Mucosa of descending colon (tissue), 3 donors: ENCODE measurements at regions not wholly inside any gene's neighbourhood (a gene's known extent, or its start where the extent isn't known, plus 50 kb on each side); places are given as distances from the start of the nearest gene placed in this dataset.
"Not testable (repeated sequence)": the region's sequence is repeated elsewhere in the genome, so short reads cannot be mapped to it uniquely, and the experiment has no call there.

Source experiments
- ATAC-seq: fragments of 200-7000 bp; cut with Tn5 transposase; one replicate; pipeline ENCODE4 v1.9.1; 2020; ENCODE audit warnings: mild to moderate bottlenecking, moderate library complexity
- DNase-seq, 3 donors: peaks; one replicate each; pipeline ENCODE4 v3.0.0-alpha.2; 2020
- H3K36me3 ChIP-seq: fragments of 200-600 bp; one replicate; pipeline ENCODE4 v1.8.0; 2021; ENCODE audit warnings: low read depth, mild to moderate bottlenecking
- H3K4me1 ChIP-seq: fragments of 200-600 bp; one replicate; pipeline ENCODE4 v1.8.0; 2021; ENCODE audit warnings: low read depth, mild to moderate bottlenecking
- H3K4me3 ChIP-seq: fragments of 200-600 bp; one replicate; pipeline ENCODE4 v1.8.0; 2021; ENCODE audit warnings: mild to moderate bottlenecking
- H3K9me3 ChIP-seq: fragments of 200-600 bp; one replicate; pipeline ENCODE4 v1.8.0; 2021; ENCODE audit warnings: mild to moderate bottlenecking
- intact Hi-C, 2 donors: fragments of 100-400 bp; cut with DNase I in 1 of 2; cut with micrococcal nuclease in 1 of 2; formaldehyde crosslinking; loops; one replicate each; pipeline versions ENCODE4 v1.11.0 to v1.11.1; 2022; cut with DNase I, micrococcal nuclease
- TF ChIP-seq, protein P1 (sequence below): fragments of 200-600 bp; IDR thresholded peaks from one replicate; pipeline ENCODE4 v1.8.0; 2022; ENCODE audit warnings: antibody characterized with exemption, mild to moderate bottlenecking
- donor health status: DM: no; HTN: no; CAD: no; lungs with moderate emphysema.
- donor health status: DM: no; HTN: no; CAD: no.
- donor health status: DM: no; HTN: yes; CAD: no.

DNA sequence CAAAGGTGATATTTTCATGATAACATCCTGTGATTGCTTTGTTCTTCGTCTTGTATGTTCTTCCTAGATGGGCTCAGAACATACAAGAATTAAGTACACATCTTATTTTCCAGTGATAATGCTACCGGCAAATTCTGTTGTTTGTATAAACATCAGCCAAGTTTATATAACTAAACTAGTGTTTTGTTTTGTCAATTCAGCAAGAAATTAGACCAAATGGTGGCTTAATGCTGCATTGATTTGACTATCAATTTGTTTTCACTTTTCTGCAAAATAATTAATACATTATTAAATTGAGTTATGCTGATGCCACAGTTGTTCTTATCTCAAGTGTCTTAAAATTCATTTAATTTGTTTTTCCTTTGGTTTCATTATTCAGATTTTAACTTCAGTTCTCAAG, 177.7 kb downstream of the OR4F29 start:
- intact Hi-C loops, DNase-seq, H3K9me3 ChIP-seq, H3K4me1 ChIP-seq, H3K36me3 ChIP-seq, ATAC-seq, H3K4me3 ChIP-seq: not testable (repeated sequence)

DNA sequence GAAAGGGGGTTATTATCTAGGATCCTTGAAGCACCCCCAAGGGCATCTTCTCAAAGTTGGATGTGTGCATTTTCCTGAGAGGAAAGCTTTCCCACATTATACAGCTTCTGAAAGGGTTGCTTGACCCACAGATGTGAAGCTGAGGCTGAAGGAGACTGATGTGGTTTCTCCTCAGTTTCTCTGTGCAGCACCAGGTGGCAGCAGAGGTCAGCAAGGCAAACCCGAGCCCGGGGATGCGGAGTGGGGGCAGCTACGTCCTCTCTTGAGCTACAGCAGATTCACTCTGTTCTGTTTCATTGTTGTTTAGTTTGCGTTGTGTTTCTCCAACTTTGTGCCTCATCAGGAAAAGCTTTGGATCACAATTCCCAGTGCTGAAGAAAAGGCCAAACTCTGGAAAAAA, 183.7 kb downstream of the OR4F29 start:
- H3K4me3 ChIP-seq, H3K36me3 ChIP-seq, intact Hi-C loops, ATAC-seq, H3K4me1 ChIP-seq, H3K9me3 ChIP-seq: not testable (repeated sequence)
- peak; percentile 48 to 83 (median 78) for DNase-seq
- TF ChIP-seq, protein P1, sequence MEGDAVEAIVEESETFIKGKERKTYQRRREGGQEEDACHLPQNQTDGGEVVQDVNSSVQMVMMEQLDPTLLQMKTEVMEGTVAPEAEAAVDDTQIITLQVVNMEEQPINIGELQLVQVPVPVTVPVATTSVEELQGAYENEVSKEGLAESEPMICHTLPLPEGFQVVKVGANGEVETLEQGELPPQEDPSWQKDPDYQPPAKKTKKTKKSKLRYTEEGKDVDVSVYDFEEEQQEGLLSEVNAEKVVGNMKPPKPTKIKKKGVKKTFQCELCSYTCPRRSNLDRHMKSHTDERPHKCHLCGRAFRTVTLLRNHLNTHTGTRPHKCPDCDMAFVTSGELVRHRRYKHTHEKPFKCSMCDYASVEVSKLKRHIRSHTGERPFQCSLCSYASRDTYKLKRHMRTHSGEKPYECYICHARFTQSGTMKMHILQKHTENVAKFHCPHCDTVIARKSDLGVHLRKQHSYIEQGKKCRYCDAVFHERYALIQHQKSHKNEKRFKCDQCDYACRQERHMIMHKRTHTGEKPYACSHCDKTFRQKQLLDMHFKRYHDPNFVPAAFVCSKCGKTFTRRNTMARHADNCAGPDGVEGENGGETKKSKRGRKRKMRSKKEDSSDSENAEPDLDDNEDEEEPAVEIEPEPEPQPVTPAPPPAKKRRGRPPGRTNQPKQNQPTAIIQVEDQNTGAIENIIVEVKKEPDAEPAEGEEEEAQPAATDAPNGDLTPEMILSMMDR: peak; percentile 40
